Karpas-422 (cell line): ENCODE measurements at regions not wholly inside any gene's neighbourhood (a gene's known extent, or its start where the extent isn't known, plus 50 kb on each side); places are given as distances from the start of the nearest gene placed in this dataset.

Experiments
- DNase-seq: peaks from one replicate; pipeline ENCODE4 v3.0.0-alpha.2; 2015
- H2AFZ ChIP-seq: fragments of 200-600 bp; sonication (generic); 2 replicates; pipeline ENCODE4 v1.6.1; 2014; ENCODE audit warnings: antibody characterized with exemption, low read length, mixed read lengths
- H3K27ac ChIP-seq: fragments of 200-600 bp; sonication (generic); 2 replicates; pipeline ENCODE4 v1.5.1; 2014; ENCODE audit warnings: mild to moderate bottlenecking, low read length, moderate library complexity
- H3K27me3 ChIP-seq: fragments of 200-600 bp; sonication (generic); 2 replicates; pipeline ENCODE4 v1.6.1; 2014; ENCODE audit warnings: low read length, mixed read lengths
- H3K36me3 ChIP-seq: fragments of 200-600 bp; sonication (generic); 2 replicates; pipeline ENCODE4 v1.6.1; 2014; ENCODE audit warnings: low read length, mixed read lengths; ENCODE audit not compliant: insufficient read depth
- H3K4me1 ChIP-seq: fragments of 200-600 bp; sonication (generic); 2 replicates; pipeline ENCODE4 v1.6.1; 2014; ENCODE audit warnings: mild to moderate bottlenecking, low read length, mixed read lengths
- H3K4me2 ChIP-seq: fragments of 200-600 bp; sonication (generic); 2 replicates; pipeline ENCODE4 v1.6.1; 2014; ENCODE audit warnings: low read length, low read depth, mild to moderate bottlenecking; ENCODE audit not compliant: poor library complexity, severe bottlenecking
- H3K4me3 ChIP-seq: fragments of 200-600 bp; sonication (generic); 2 replicates; pipeline ENCODE4 v1.5.1; 2014; ENCODE audit warnings: mild to moderate bottlenecking, antibody characterized with exemption, low read length, mixed read lengths
- H3K79me2 ChIP-seq: fragments of 200-600 bp; sonication (generic); 2 replicates; pipeline ENCODE4 v1.6.1; 2014; ENCODE audit warnings: mild to moderate bottlenecking, low read length, mixed read lengths
- H3K9ac ChIP-seq: fragments of 200-600 bp; sonication (generic); 2 replicates; pipeline ENCODE4 v1.6.0; 2014; ENCODE audit warnings: low read length
- H3K9me2 ChIP-seq: fragments of 200-600 bp; sonication (generic), shearing (Covaris generic); replicated peaks from 2 replicates; pipeline ENCODE4 v1.6.0; 2014; ENCODE audit warnings: mild to moderate bottlenecking, low read length, moderate library complexity; ENCODE audit not compliant: insufficient read depth
- H3K9me3 ChIP-seq: fragments of 300-700, 200-600 bp; sonication (generic); 2 replicates; pipeline ENCODE4 v1.6.1; 2014; ENCODE audit warnings: low read length, mixed read lengths
- H4K20me1 ChIP-seq: fragments of 200-600 bp; sonication (generic); 2 replicates; pipeline ENCODE4 v1.6.1; 2014; ENCODE audit warnings: mild to moderate bottlenecking, antibody characterized with exemption, low read length, low read depth; ENCODE audit not compliant: insufficient read depth

DNA sequence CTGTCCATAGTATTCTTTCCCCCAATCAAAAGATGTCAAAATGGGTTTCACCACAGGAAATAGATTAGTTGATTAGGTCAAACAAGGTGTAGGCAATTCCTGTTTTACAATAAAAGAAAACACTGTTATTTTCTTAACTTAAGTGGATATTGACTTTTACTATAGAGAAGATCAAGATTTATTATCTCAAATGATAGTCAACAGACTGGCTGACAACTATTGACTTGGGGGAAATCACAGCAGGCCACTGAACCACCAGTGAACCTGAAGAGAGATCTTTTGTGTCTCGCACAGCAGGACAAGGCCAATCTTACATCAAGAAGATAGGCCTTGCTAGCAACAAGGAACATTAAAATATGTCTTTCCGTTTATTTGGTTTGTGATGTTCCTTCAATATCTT lies 1187.6 kb downstream of the SI start:
- H2AFZ ChIP-seq, result no peak overlapping the region
- no peak for DNase-seq
- no peaks in the 10 kb centered on the region for H3K27me3 ChIP-seq
- H3K79me2 ChIP-seq, result no peaks in the 10 kb centered on the region
- H3K9me2 ChIP-seq, result no peaks in the 10 kb centered on the region
- no peak overlapping the region for H3K4me3 ChIP-seq
- no peaks in the 10 kb centered on the region for H3K36me3 ChIP-seq
- H3K9me3 ChIP-seq, result peaks cover 23% of the 10 kb centered on the region
- no peak overlapping the region for H3K4me2 ChIP-seq
- H3K4me1 ChIP-seq, result no peaks in the 10 kb centered on the region
- no peak overlapping the region for H3K27ac ChIP-seq
- no peak overlapping the region for H3K9ac ChIP-seq
- no peaks in the 10 kb centered on the region for H4K20me1 ChIP-seq

GRCh38 chr3:163879172-163879571 lies 1199.1 kb downstream of the SI start:
- no peaks in the 10 kb centered on the region for H3K9me2 ChIP-seq
- no peak for DNase-seq
- peaks cover 14% of the 10 kb centered on the region for H3K9me3 ChIP-seq
- H3K79me2 ChIP-seq, result no peaks in the 10 kb centered on the region
- H3K4me1 ChIP-seq, result no peaks in the 10 kb centered on the region
- H3K27me3 ChIP-seq, result no peaks in the 10 kb centered on the region
- no peak overlapping the region for H2AFZ ChIP-seq
- H3K4me3 ChIP-seq, result no peak overlapping the region
- no peaks in the 10 kb centered on the region for H3K36me3 ChIP-seq
- no peak overlapping the region for H3K4me2 ChIP-seq
- H3K27ac ChIP-seq, result no peak overlapping the region
- no peaks in the 10 kb centered on the region for H4K20me1 ChIP-seq
- no peak overlapping the region for H3K9ac ChIP-seq

- Histone ChIP-seq H3K27ac (no peak overlapping the region), H3K36me3 (no peaks in the 10 kb centered on the region), H4K20me1 (no peaks in the 10 kb centered on the region), H2AFZ (no peak overlapping the region), H3K79me2 (no peaks in the 10 kb centered on the region), H3K27me3 (no peaks in the 10 kb centered on the region), H3K9me2 (no peaks in the 10 kb centered on the region), H3K9ac (no peak overlapping the region), H3K4me3 (no peak overlapping the region), H3K4me2 (no peak overlapping the region), H3K4me1 (no peaks in the 10 kb centered on the region), H3K9me3 (peaks cover 9% of the 10 kb centered on the region)
- DNase-seq, result no peak
Measured at GRCh38 chr3:163878396-163878795, 1199.9 kb downstream of the SI start.

DNA sequence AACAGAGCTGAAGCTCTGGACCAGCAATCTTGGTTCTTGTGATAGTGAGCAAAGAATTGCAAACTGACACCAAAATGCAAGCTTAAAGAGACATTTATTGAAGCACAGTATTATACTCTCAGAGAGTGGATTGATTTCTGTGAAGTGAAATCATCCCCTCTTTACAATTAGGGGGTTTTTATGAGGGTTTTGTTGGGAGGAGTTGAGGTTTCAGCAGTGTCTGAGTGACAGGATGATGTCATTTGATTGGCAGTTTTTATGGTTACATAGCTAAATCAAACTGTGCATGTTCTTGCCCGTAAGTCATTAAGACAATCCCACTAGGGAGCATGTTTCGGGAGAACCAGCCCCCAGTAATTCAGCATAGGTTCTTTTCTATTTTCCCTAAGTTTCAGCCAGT lies 1200.5 kb downstream of the SI start:
- no peak overlapping the region for H3K4me3 ChIP-seq
- H4K20me1 ChIP-seq, result no peaks in the 10 kb centered on the region
- no peak overlapping the region for H3K9ac ChIP-seq
- H3K27ac ChIP-seq, result no peak overlapping the region
- peaks cover 9% of the 10 kb centered on the region for H3K9me3 ChIP-seq
- H3K9me2 ChIP-seq, result no peaks in the 10 kb centered on the region
- H3K4me2 ChIP-seq, result no peak overlapping the region
- H2AFZ ChIP-seq, result no peak overlapping the region
- no peaks in the 10 kb centered on the region for H3K36me3 ChIP-seq
- H3K27me3 ChIP-seq, result no peaks in the 10 kb centered on the region
- H3K4me1 ChIP-seq, result no peaks in the 10 kb centered on the region
- H3K79me2 ChIP-seq, result no peaks in the 10 kb centered on the region
- no peak for DNase-seq

- Histone ChIP-seq H3K4me1 (no peaks in the 10 kb centered on the region), H3K79me2 (no peaks in the 10 kb centered on the region), H3K4me2 (no peak overlapping the region), H3K9ac (no peak overlapping the region), H3K27ac (no peak overlapping the region), H4K20me1 (no peaks in the 10 kb centered on the region), H3K4me3 (no peak overlapping the region), H3K9me2 (no peaks in the 10 kb centered on the region), H3K36me3 (no peaks in the 10 kb centered on the region), H2AFZ (no peak overlapping the region), H3K27me3 (no peaks in the 10 kb centered on the region), H3K9me3 (peaks cover 18% of the 10 kb centered on the region; the same call in 1 of the 2 replicates)
- DNase-seq, result no peak
Measured at GRCh38 chr3:163863146-163863545, 1215.2 kb downstream of the SI start.

- Histone ChIP-seq H3K4me3 (no peak overlapping the region), H3K4me1 (no peaks in the 10 kb centered on the region), H3K36me3 (no peaks in the 10 kb centered on the region), H3K4me2 (no peak overlapping the region), H3K9me2 (no peaks in the 10 kb centered on the region), H3K79me2 (no peaks in the 10 kb centered on the region), H4K20me1 (no peaks in the 10 kb centered on the region), H3K9ac (no peak overlapping the region), H3K27me3 (no peaks in the 10 kb centered on the region), H3K9me3 (peaks cover 9% of the 10 kb centered on the region), H3K27ac (no peak overlapping the region), H2AFZ (no peak overlapping the region)
- DNase-seq, result no peak
Measured at GRCh38 chr3:163852233-163852632, 1226.1 kb downstream of the SI start.

- H3K4me2 ChIP-seq, result no peak overlapping the region
- no peak overlapping the region for H3K9ac ChIP-seq
- H3K27ac ChIP-seq, result no peak overlapping the region
- DNase-seq, result no peak
- H4K20me1 ChIP-seq, result no peaks in the 10 kb centered on the region
- H3K9me2 ChIP-seq, result no peaks in the 10 kb centered on the region
- H3K4me1 ChIP-seq, result no peaks in the 10 kb centered on the region
- no peaks in the 10 kb centered on the region for H3K27me3 ChIP-seq
- peaks cover 14% of the 10 kb centered on the region for H3K9me3 ChIP-seq
- no peaks in the 10 kb centered on the region for H3K36me3 ChIP-seq
- H3K79me2 ChIP-seq, result no peaks in the 10 kb centered on the region
- no peak overlapping the region for H3K4me3 ChIP-seq
- no peak overlapping the region for H2AFZ ChIP-seq
Measured at GRCh38 chr3:163838769-163839168, 1239.5 kb downstream of the SI start.

- DNase-seq, result no peak
- H4K20me1 ChIP-seq, result no peaks in the 10 kb centered on the region
- no peaks in the 10 kb centered on the region for H3K4me1 ChIP-seq
- H3K36me3 ChIP-seq, result no peaks in the 10 kb centered on the region
- H3K4me3 ChIP-seq, result no peak overlapping the region
- no peaks in the 10 kb centered on the region for H3K27me3 ChIP-seq
- no peak overlapping the region for H3K27ac ChIP-seq
- peaks cover 23% of the 10 kb centered on the region for H3K9me3 ChIP-seq
- no peaks in the 10 kb centered on the region for H3K9me2 ChIP-seq
- H3K4me2 ChIP-seq, result no peak overlapping the region
- H3K79me2 ChIP-seq, result no peaks in the 10 kb centered on the region
- H3K9ac ChIP-seq, result no peak overlapping the region
- no peak overlapping the region for H2AFZ ChIP-seq
Measured at GRCh38 chr3:163832547-163832946, 1245.7 kb downstream of the SI start.

DNA sequence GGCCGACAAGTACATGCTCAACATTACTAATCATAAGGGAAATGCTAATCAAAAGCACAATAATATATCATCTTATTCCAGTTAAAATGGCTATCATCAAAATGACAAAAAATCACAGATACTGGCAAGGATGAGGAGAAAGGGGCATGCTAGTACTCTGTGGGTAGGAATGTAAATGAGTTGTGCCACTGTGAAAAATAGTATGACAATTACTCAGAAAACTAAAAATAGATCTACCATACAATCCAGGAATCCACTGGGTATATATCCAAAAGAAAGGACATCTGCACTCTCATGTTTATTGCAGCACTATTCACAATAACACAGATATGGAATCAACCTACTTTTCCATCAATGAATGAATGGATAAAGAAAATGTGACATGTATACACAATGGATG lies 1256.5 kb downstream of the SI start:
- Histone ChIP-seq H3K79me2 (no peaks in the 10 kb centered on the region), H4K20me1 (no peaks in the 10 kb centered on the region), H3K9ac (no peak overlapping the region), H3K9me3 (peaks cover 27% of the 10 kb centered on the region; the same call in 1 of the 2 replicates), H2AFZ (no peak overlapping the region), H3K27ac (no peak overlapping the region), H3K27me3 (no peaks in the 10 kb centered on the region), H3K4me1 (no peaks in the 10 kb centered on the region), H3K9me2 (no peaks in the 10 kb centered on the region), H3K36me3 (no peaks in the 10 kb centered on the region), H3K4me2 (no peak overlapping the region), H3K4me3 (no peak overlapping the region)
- DNase-seq, result no peak
